NCI-H345 treated with DMSO at 0.1 percent for 48 hours (cell line): ENCODE measurements at regions not wholly inside any gene's neighbourhood (a gene's known extent, or its start where the extent isn't known, plus 50 kb on each side); places are given as distances from the start of the nearest gene placed in this dataset.
"Not testable (repeated sequence)": the region's sequence is repeated elsewhere in the genome, so short reads cannot be mapped to it uniquely, and the experiment has no call there.

Experiments
- DNase-seq: peaks from one replicate; lab custom pipeline; 2025; ENCODE audit not compliant: unreplicated experiment; lab: John Stamatoyannopoulos, UW

DNA sequence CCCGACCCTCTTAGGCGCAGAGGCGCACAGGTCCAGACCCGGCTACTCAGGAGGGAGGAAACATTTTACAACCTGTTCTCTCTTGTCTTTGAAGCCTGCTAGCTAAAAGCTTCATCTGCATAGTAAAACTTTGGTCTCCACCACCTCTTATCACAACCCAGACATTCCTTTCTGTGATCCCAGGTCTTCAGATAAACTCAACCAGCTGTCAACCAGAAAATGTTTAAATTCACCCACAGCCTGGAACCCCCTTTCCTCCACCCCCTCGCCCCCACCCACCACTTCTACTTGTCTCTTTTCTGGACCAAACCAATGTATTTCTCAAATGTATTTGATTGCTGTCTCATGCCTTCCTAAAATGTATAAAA lies 169.1 kb upstream of the PRKX start:
- DNase-seq: not testable (repeated sequence)

GRCh38 chrX:3881898-3882552 lies 168.6 kb upstream of the PRKX start:
- not testable (repeated sequence) for DNase-seq

DNA sequence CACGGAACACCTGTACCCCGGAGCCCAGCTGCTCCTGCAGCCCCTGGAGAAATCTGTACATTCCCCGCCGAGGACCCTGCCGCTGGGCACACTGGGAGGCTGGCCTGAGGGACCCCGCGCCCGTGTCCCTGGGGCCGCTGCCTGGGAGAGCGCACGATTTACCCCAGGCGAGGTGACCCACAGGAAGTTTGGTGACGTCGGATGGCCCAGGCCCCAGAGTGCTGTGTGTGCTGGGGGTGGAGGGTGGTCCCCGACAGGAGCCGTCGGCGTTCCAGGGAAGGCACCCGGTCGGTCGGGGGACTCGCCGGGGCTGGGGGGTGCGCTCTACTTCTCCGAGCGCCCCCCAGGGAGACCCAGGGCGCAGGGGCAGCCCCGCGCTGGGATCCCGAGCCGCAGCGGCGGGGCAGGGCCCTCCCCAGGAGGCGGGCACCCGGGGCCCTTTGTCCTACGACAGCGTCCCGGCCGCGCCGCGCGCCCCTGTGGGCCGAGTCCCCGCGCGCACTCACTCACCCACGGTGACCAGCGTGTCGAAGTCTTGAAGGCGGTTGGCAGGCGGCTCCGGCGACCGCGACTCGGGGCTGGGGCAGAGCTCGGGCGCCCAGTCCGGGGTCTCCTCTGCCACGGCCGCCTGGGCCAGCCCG lies 167.9 kb upstream of the PRKX start:
- not testable (repeated sequence) for DNase-seq

GRCh38 chrX:3876393-3876792 lies 162.9 kb upstream of the PRKX start:
- not testable (repeated sequence) for DNase-seq

DNA sequence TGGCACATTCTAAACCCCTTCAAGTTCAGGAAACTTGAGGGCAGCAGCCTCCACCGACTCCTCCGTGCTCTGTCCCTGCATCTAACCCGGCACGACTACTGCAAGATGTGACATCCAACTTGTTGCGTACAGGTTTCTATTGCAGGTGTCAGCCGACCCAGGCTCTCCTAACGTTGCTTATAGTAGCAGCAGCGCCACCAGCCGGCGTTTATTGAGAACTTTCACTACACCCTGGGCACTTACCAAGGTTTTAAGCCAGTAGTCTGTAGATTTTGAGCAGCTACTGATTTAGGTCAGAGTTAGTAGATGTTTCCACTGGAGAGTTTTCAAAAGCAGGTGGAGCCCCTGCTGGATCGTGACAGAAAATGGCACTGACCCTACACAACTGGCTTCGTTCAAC lies 162.2 kb upstream of the PRKX start:
- not testable (repeated sequence) for DNase-seq

- DNase-seq: not testable (repeated sequence)
Measured at GRCh38 chrX:3872226-3872879, 158.9 kb upstream of the PRKX start.

GRCh38 chrX:3867067-3867831 lies 153.8 kb upstream of the PRKX start:
- DNase-seq: not testable (repeated sequence)

- DNase-seq: not testable (repeated sequence)
Measured at GRCh38 chrX:3858332-3858731, 144.9 kb upstream of the PRKX start.

- not testable (repeated sequence) for DNase-seq
Measured at GRCh38 chrX:3843522-3844145, 130.2 kb upstream of the PRKX start.

GRCh38 chrX:3842822-3843521 lies 129.5 kb upstream of the PRKX start:
- not testable (repeated sequence) for DNase-seq

- not testable (repeated sequence) for DNase-seq
Measured at GRCh38 chrX:3838754-3839153, 125.3 kb upstream of the PRKX start.

DNA sequence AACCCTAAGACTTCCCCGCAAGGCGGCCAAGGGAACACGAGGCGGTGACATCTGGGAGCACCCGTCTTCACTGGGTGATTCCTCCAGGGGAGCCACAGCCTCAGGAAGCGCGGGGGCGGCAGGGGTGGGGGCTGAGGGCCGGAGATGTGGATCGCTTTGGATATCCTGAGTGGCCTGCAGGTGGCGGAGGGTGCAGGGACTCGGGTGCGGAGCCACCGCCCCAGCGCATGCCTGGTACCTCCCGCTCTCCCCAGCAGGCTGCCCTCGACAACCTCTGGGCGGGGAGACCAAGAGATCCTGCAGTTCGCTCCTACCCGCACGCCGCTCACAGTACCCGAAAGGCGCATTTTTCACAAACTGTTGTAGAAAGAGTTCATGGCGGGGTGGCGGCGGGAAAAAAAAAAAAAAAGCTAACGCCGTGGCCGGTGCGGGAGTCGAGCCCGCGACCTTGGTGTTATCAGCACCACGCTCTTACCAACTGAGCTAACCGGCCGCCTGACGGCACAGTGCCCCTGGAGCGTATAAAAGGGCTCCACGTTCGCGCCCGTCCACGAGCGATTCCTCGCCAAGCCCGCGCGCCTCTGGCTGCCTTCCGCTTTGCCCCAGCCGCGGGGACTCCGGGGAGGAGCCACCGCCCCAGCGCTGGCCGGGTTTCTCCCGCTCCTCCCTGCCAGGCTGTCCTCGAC lies 124.7 kb upstream of the PRKX start:
- not testable (repeated sequence) for DNase-seq

- DNase-seq: not testable (repeated sequence)
Measured at GRCh38 chrX:3837211-3837610, 123.8 kb upstream of the PRKX start.

DNA sequence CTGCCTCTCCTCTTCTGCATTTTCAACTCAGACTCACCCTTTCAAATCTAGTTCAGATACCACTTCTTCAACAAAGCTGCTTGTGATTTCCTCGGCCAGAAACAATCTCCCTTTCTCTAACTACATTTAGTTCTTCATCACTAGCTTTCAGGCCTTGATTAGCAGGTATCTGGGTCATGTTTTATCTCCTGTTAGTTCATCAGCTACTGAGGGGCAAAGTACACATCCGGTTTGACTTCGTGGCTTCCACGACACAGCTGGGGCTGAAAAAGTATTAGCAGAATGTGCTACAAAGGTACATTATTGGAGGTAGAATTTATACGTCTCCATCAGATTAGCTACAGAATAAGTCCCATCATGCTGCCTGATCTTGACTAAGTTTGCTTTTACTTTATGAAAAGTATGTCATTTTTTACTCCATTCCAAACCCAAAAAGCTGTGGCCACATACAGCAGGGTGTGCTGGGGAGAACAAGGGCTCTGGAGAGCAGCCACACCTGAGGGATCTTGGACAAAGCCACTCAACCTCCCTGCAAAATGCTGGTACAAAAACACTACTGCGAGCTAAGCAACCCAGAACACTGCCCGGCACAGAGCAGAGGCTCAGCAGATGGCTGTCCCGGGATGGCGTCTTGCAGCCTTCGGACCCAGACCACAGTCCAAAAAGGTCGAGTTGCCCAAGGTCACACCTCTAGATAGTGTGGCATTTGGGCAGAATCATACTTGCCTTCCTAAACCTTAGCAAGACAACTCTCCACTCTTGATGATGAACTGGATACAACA lies 120.5 kb upstream of the PRKX start:
- not testable (repeated sequence) for DNase-seq

- not testable (repeated sequence) for DNase-seq
Measured at GRCh38 chrX:3830020-3830419, 116.6 kb upstream of the PRKX start.

DNA sequence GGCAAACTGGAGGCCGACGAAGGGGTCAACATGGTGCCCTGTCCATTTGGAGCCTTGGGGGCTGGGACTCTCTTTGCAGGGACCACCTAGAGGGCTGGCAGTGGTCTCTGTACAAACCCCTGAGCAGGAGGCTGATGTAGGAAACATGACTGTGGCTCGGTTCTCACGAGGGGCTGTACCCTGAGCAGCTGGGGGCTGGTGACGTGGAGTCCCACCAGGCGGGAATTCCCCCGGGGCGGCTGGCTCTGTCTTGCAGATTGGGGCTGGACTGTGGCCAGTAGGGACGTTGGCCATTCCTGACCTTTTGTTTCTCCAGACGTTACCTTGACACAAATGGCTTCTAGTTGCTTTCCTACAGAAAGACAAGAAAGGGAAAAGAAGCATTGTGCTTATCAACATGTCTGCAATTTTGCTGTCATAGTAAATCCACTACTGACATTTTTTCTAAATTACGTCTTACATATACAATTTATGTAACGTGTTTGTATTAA lies 115.6 kb upstream of the PRKX start:
- not testable (repeated sequence) for DNase-seq

DNA sequence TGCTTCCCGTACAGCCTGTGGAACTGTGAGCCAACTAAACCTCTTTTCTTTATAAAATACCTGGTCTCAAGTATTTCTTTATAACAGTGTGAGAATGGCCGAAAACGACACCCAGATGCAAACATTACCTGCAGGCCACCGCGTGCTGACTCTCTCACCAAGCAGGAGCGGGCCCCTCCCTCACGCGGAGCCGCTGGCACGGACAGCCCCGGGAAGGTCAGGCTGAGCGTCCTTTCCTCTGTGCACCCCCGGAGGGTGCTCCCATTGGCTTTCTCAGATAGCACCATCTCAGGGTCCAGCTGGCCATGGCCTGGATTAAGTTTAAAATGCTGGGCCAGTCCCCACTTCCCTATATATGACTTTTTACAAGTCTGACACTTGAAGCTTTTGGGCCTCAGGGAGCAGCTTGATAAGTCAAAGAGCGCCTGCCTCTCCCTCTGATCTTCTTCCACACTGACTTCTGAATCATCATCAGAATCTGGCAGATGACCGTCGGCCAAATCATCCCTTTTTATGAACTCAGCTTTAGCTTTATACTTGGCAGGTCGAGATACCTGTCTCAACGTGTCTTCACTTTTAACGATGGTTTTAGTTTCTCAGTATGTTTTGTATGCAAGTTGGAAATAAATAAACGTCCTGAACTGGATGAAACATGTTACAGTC lies 115.1 kb upstream of the PRKX start:
- not testable (repeated sequence) for DNase-seq

GRCh38 chrX:3824008-3824407 lies 110.6 kb upstream of the PRKX start:
- DNase-seq: not testable (repeated sequence)
